HG03439 (cell line): ENCODE measurements at regions not wholly inside any gene's neighbourhood (a gene's known extent, or its start where the extent isn't known, plus 50 kb on each side); places are given as distances from the start of the nearest gene placed in this dataset.

Source experiments
- ATAC-seq: cut with Tn5 transposase; IDR thresholded peaks from one replicate; pipeline ENCODE4 v1.9.1; 2021; ENCODE audit warnings: mild to moderate bottlenecking, moderate library complexity; ENCODE audit not compliant: unreplicated experiment

DNA sequence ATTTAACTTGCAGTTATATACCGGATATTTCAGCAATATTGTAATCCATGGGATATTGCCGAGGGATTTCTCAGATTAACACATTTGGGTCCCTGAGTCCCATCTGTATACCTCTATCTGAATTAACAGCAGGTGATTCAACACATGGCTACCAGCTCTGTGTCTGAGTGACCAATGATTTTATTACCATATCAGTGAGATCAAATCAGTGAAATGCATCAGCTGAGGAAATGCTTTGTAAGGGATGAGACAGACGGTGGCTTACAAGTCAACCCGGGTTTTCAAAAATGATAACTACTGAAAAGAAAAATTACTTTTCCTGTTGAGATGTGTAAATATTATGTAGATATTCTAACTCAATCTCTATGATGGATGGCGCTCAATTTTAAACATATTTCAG, 504.1 kb upstream of the PKN2 start:
- no peak for ATAC-seq

DNA sequence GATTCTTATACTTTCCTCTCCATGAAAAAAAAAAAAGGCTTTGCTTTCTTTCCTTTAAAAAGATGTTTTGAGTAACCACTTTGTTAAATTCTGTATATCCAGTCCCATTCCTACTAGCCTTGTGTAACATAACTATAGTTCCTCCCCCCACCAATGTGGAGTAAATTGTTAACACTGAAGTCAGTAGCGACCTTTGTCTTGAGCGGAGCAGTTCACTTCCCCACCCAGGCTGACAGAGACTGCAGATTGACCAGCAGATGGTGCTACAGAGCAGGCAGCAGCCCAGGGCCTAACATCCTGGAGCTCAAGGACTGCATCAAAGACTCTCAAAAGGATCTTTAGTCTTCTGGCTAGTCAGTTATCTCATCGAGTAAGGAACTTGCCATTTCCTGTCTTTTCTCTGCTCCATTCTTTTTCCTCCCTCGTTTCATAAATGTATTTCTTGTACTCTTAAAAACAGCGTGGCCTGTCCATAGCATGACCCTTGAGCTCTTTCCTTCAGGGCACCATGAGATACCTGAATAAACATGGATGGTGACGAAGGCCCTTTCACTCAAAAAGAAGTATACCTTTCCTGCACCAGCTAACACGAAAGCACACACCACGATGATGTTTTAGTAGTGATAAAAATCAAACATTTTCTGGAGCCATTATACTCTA, 503.5 kb upstream of the PKN2 start:
- peak; percentile 99 for ATAC-seq

DNA sequence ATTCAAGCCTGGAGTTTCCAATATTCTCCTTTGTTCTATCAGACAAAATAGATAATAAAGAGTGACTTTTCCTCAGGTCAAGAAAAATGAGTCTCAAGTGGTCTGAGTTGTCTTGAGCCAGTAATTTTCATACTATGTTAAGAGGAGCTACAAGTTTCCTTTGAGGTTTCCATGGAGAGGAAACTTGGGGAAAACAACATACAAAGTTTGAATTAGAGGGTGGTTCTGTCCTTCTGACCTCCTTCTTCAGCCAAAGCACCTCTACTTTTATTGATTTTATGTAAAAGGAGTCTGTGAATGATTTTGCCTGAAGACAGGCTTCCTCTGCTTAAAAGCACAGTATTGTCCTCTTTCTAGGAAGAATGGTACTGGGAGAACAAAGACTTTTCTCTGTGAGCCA, 497.2 kb upstream of the PKN2 start:
- ATAC-seq: no peak

DNA sequence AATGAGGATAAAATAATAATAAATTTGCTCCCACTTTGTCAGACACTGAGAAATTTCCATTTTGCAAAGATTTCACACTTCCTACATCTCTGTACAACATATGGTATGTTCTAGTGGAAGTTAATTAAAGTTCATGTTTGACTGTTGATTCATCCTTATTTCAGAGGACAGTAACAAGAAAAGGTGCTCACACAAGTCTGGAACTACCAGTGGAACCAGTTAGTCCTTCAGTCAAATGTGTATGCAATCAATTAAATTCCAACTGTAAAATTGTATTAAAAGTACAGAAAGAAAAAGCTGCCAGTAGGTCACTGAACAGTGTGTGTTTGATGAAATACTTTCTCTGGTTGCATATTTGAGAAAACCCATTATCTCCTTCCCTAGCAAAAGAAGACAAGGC, 496.0 kb upstream of the PKN2 start:
- ATAC-seq: no peak

DNA sequence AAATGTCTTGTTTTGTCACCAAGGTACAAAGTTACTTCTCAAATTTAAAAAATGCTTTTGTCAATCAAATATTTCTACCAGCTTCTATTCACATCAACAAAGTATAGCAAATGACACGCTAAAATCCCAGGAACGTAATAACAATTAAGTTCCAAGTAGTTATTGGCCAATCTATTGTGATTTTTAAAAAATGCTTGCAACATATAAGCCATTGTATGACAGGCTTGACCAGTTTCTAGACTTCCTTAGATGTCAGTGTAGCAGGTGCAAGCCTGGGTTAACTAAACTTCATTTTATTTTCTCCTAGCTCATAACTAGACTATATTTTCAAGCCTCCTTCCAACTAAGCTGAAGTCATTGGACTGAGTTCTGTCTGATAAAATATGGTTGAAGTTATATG, 494.5 kb upstream of the PKN2 start:
- no peak for ATAC-seq

DNA sequence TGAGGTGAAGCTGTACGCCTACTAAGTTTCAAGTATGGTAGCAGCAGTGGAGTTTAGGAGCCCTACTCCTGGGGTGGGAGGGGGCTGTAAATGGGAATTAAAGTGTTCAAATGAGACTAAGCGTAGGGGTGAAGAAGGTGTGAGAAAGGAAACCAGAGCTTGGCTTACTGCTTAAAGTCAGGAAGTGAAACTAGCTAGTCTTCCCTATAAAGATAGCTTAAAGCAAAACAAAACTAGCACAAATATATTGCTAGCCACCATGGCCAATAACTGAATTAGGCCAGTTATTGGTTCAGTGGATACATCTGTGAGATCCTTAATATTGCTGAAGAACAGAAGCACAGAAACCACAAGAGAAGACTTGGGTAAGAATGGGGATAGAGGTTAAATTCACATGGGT, 492.2 kb upstream of the PKN2 start:
- peak; percentile 67 for ATAC-seq

DNA sequence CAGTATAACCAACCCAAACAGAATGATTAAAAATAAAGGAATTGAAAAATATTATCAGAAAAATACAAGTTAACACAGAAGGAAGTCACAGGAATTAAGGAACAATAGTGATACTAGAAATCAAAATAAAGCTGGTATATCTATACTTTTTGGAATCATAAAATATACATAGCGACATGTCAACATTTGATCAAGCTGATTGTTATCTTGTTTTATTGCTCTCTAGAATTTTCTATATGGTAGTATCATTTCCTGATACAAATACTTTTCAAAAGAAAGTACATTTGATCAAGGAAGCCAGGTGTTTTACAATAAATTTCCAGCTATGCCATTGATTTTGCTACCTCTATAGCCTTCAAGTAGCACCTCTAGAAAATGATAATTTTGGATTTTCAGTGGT, 489.5 kb upstream of the PKN2 start:
- no peak for ATAC-seq

DNA sequence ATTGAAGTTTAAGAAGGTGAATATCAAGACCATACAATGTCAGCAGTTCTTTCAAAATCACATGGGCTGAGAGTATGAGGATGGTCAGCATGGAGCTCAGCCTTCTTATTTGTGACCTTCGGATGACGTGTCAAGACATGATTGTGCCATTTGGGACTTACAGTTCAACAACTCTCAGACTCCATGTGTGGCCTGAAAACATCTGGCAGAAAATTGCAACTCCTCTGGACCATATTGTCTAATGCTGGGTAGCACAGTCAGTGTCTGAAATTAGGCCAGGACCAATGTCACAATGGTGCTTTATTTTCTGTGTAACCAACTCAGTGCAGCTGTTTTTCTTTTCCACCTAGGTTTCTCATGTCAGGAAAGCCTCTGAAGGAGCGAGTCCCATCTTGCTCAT, 483.5 kb upstream of the PKN2 start:
- no peak for ATAC-seq

DNA sequence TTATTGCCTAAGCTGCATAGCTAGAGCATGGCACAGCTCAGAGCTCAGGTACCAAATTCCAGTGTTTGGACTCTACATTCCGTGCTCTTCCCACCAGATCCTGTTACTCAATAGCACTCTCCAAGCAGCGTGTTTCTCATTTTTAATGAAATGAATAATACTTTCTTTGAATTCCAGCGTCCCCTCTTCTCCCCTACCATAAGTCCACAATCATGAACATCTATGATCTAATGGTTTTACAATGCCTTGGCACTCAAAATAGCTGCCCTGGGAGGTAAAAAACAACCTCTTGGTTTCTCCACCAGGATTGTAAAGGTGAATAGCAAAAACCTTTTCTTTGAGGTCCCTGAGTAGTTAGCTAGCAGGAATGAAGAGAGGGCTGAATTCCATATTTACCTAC, 480.0 kb upstream of the PKN2 start:
- ATAC-seq: no peak

DNA sequence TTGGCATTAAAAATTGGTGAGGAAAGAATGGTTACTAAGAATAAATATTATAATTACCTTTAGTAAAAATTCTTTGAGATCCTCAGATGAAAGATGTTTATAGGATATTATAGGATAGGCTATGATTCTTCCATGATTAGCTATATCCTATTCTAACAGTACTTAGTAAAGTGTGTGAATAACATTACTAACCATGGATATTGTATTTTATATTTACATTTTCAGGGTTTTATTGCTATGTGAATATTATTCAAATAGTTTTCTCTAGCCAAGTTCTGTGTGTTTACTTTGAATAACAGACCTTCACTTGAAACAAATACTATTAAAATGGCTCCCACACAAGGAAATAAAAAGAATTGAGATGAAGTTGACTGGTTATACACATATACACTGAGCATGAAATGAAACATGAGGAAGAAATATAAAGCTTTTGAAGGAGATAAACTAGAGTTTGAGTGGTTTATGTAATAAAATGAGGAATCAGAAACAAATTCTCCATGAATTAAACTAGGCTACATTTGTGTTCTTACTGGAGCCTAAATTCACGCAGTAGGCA, 479.4 kb upstream of the PKN2 start:
- ATAC-seq: no peak

DNA sequence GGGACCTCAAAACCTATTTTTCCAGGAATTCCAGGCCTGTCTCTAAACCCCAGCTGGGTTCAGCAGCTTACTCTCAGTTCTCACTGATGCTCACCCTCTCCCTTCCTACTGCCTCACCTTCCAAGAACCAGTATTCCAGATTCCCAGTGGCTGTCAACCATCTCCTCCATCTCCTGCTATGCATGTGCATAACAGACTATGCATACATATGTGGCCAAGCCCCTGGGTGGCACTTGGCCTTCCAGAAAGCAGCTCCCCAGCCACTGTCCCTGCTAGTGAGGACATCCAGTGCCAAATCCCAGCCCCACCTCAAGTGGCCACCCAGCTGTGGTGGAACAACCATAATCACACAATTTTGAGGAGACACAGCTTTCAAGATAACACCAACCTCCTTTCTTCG, 475.7 kb upstream of the PKN2 start:
- no peak for ATAC-seq

DNA sequence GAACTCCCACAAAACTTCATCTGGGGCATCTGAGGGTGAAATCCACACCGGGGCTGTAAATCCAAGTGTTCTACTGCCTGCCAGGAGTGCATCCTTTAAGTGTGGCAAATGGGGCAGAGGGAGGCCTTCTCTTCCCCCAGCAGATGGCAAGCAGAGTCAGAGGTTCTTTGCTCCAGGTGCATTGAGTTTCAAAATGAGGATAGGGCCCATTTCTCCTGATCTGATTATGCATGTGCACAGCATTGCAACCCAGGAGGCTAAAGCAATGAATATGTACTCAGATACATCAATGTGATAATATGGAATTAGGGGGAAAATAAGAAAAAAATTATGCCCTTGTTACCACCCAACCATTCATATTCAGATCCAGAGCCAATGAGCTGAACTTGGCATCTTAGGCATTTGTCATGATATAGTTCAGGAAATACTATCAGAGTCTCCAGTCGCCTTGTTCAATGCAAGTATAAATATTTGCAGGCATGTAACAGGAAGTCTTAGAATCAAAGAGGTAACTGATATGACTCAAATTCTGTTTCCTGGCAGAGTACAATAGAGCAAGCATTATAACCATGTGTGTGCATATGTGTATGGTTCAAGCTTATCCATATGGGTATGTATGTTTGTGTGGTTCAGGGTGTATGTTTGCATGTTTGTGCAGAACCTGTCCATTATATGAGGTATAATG, 473.8 kb upstream of the PKN2 start:
- ATAC-seq: no peak

DNA sequence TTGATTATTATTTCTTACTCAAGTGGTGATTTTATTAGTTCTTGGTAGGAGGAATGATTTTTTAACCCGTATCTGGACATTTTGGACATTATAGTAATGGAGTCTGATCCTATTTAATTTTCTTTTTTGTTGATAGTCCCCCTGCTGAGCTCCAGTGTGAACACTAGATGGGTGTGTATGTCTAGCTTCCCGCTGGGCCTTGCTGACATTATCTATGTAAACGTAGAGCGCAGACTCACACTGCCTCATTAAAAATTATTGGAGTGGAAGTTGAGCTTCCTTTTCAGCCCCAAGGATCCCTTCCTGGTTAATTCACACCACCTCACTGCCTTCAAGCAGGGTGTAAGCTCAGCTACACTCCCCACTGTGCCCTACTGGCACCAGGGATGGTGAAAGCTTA, 467.6 kb upstream of the PKN2 start:
- ATAC-seq: no peak

DNA sequence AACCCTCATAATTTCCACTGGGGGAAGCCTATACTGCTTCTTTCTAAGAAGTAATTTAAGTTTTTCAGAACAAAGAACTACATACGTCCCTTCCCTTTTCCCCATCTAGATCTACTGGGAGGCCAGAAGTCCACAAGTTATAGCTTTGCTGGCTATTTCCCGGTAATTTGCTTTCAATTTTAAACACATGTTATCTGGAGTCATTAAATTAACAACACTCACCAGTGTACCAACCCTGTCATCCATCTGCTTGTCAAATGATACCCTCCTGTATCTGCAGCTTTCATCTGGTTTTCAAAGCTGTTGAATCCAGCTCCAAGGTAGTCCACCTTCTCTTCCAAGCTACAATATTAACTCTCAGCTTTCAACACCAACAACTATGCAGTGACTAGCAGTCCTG, 466.7 kb upstream of the PKN2 start:
- no peak for ATAC-seq

DNA sequence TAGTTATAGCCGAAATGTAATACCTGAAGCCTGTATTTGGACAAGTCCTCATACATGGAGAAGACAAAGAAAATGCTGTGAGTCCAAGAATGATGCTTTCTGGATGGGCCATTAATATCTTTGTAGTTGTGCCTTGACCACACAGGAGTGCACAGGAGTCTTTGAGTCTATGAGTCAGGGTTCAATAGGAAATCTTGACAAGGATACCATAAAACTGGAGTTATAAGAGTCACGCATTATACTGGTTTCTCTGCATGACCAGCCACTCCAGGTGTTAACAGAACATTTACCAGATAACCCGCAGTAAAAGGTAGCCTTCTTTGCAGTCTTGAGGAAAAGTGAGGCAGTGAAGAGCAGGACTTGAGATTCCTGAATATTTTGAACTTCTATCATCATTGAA, 464.6 kb upstream of the PKN2 start:
- no peak for ATAC-seq

DNA sequence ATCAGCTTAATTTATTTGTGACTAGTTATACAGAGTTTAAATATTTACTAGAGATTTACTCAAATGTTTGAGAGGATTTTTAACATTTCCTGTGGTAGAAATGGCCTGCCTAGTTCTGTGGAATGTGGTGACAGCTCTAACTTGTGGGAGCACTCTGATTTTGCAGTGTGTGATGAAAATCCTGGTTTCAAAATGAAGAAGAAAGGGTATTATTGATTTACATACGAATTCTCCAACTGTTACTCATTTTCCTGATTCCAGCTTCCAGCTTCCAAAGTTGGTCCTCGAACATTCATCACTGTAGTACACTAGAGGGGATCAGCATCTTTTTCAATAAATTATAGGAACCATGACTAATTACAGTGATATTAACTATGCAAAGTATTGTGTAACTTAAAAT, 462.7 kb upstream of the PKN2 start:
- no peak for ATAC-seq

DNA sequence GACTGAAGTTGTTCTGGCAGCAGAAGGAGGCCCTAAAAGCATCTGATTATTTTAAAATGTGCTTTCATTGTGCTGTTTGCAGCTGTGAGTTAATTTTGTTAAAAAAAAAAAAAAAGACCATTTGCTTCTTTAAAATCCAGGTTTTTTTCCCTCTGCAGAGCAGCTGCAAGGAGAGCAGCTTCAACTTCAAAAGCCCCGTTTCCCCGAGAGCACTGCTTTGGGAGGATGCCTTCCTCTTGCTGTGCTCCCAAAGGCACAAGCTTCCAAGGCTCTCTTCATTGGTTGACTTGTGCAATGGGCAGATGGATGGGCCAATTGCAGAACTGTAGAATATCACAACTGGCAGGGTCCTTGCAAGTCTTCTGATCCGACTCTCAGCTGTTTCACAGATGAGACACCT, 459.2 kb upstream of the PKN2 start:
- ATAC-seq: no peak

DNA sequence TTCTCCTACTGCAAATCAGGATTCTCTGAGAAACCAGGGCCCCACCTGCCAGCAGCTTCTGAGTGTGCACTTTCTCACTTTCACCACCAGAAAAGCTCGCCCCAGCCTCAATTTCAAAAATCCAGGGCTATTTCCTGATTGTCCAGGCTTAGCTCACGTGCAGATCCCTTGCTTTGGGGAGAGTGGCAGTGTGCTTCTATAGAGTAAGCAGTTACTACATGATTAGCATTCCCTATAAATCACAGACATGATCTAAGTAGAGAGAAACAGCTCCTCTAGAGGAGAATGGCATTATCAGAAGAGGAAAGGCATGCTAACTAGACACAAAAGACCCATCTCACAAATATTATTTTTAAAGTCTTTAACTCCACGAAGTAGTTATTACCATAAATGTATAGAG, 456.0 kb upstream of the PKN2 start:
- ATAC-seq: no peak

DNA sequence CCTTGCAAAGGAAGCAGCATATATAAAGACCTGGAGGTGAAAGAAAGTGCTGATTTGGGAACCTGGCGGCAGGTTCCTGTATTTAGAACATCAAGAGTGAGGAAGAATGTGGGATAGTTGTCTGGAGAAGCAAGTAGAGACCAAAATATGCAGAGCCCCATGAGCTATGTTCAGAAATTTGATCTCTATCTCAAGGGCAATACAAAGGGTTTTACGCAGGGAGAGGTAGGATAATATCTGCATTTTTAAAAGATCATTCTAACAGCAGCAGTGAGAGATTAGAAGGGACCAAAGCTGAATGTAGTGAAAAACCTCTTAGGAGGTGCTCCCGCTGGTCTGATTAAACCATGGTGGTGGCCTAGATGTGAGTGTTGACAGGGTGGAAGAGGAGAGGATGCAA, 453.9 kb upstream of the PKN2 start:
- ATAC-seq: no peak

DNA sequence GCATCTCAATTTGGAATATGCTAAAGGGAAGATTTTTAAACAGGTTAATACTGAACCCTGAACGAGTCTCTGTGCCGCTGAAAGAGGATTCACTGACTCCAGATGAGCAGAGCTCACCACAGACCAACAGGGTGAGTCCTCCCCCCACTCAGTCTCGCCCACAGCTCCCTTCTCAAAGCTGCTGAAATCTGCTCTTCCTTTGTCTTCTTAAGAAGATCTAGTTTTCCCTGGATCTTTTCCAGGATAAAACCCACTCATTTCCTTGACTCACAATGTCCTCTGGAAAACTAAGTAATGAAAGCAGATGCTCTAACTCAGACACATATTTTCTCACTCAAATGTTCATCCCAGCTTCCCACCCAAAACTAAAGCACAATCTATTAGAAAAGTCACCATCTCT, 447.0 kb upstream of the PKN2 start:
- no peak for ATAC-seq

DNA sequence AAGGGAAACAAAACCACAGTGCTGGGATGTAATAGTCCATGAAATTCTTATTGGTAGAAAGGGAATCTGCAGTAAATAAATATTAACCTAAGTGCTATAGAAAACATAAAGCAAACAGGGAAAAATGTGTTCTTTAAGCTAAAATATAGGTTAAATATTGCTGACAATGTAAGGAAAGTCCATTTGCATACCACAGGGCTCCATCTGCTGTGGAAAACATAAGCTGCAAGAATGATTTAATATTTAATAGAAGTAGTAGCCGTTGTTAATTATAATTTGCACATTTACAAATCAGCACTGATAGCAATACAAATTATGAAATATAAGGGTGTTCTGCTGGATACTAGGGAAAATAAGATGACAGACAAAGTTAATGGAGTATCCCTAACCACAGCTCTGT, 444.9 kb upstream of the PKN2 start:
- no peak for ATAC-seq

DNA sequence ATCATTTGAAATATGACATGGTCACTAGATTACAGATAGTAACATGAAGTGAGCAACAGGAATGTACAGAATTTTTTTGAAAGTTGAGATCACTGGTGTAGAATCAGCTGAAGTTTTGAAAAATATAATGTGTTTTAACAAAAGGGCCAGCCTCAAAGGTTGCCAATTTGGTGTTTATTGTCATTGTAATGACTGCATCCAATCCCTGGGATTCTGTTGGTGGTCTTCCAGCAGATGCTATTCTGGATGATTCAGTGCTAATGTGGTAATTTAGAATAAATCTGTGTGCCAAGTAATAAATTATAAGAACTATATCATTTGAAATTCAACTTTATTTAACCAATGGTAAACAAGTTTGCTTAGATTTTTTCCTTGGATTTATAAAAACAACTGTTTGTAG, 436.4 kb upstream of the PKN2 start:
- ATAC-seq: no peak

DNA sequence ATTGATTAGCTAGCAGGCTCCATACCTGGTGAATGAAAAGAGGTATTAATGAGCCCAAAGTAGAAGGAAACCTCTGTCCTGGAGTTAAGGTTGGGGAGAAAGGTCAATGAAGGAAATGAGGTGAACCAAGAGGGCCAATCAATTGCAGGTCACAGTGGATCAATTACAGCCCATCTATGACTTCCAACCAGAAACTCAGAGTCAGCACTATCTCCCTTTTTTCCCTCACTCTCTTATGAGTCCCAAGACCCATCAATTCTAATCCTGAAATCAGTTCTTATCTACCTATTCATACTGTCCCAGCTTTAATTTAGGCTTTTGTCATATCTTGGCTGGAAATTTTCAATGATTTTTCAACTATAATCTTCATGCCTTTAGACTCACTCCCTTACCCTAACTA, 433.2 kb upstream of the PKN2 start:
- ATAC-seq: no peak
